ENCODE measurements at regions not wholly inside any gene's neighbourhood (a gene's known extent, or its start where the extent isn't known, plus 50 kb on each side); places are given as distances from the start of the nearest gene placed in this dataset.

GRCh38 chr18:39805218-39805617 lies 2149.8 kb upstream of the PIK3C3 start:
- H3K36me3 ChIP-seq (ENCODE audit: insufficient read depth, low read length) = no peaks in the 10 kb centered on the region
- peaks cover 11% of the 10 kb centered on the region; the same call in 1 of the 2 replicates for H3K9me3 ChIP-seq (ENCODE audit: low read length)
- H3K4me3 ChIP-seq (ENCODE audit: low read depth, low read length, poor library complexity, severe bottlenecking) = no peak overlapping the region
- H2AFZ ChIP-seq (ENCODE audit: low read length) = no peak overlapping the region
- no peaks in the 10 kb centered on the region for H3K4me1 ChIP-seq (ENCODE audit: insufficient read depth, low read length, severe bottlenecking)
- no peaks in the 10 kb centered on the region for H3K79me2 ChIP-seq (ENCODE audit: insufficient read depth, low read length)
- no peak overlapping the region for H3K9ac ChIP-seq (ENCODE audit: low read length)
- H3K27ac ChIP-seq (ENCODE audit: low read depth, low read length, poor library complexity, severe bottlenecking) = no peak overlapping the region
- no peaks in the 10 kb centered on the region for H3K9me2 ChIP-seq (ENCODE audit: low read depth, low read length)
- TF ChIP-seq CTCF (IDR thresholded peaks at IDR 0.05; ENCODE audit: low read length) (no peak), EZH2 (IDR thresholded peaks at IDR 0.05; ENCODE audit: borderline replicate concordance, low read length) (no peak)
- H4K20me1 ChIP-seq (ENCODE audit: insufficient read depth, low read length) = no peaks in the 10 kb centered on the region
- peaks cover 7% of the 10 kb centered on the region; the same call in 1 of the 2 replicates for H3F3A ChIP-seq (ENCODE audit: insufficient read depth, low read length)
- H3K27me3 ChIP-seq (ENCODE audit: insufficient read depth, low read length) = no peaks in the 10 kb centered on the region
- no peak overlapping the region for H3K4me2 ChIP-seq (ENCODE audit: low read length)

GRCh38 chr18:39802648-39803229 lies 2152.3 kb upstream of the PIK3C3 start:
- TF ChIP-seq CTCF (IDR thresholded peaks at IDR 0.05; ENCODE audit: low read length) (no peak), EZH2 (IDR thresholded peaks at IDR 0.05; ENCODE audit: borderline replicate concordance, low read length) (no peak)
- no peak overlapping the region for H3K4me3 ChIP-seq (ENCODE audit: low read depth, low read length, poor library complexity, severe bottlenecking)

GRCh38 chr18:39801848-39802247 lies 2153.2 kb upstream of the PIK3C3 start:
- Histone ChIP-seq H3K9me2 (ENCODE audit: low read depth, low read length) (no peaks in the 10 kb centered on the region), H3K4me3 (ENCODE audit: low read depth, low read length, poor library complexity, severe bottlenecking) (no peak overlapping the region), H3K36me3 (ENCODE audit: insufficient read depth, low read length) (no peaks in the 10 kb centered on the region), H2AFZ (ENCODE audit: low read length) (no peak overlapping the region), H3K9me3 (ENCODE audit: low read length) (peaks cover 11% of the 10 kb centered on the region; the same call in 1 of the 2 replicates), H3K27ac (ENCODE audit: low read depth, low read length, poor library complexity, severe bottlenecking) (no peak overlapping the region), H3K9ac (ENCODE audit: low read length) (no peak overlapping the region), H3K79me2 (ENCODE audit: insufficient read depth, low read length) (no peaks in the 10 kb centered on the region), H3K27me3 (ENCODE audit: insufficient read depth, low read length) (no peaks in the 10 kb centered on the region), H3K4me2 (ENCODE audit: low read length) (no peak overlapping the region), H3F3A (ENCODE audit: insufficient read depth, low read length) (peaks cover 7% of the 10 kb centered on the region; the same call in 1 of the 2 replicates), H3K4me1 (ENCODE audit: insufficient read depth, low read length, severe bottlenecking) (no peaks in the 10 kb centered on the region), H4K20me1 (ENCODE audit: insufficient read depth, low read length) (no peaks in the 10 kb centered on the region)
- TF ChIP-seq CTCF (IDR thresholded peaks at IDR 0.05; ENCODE audit: low read length) (no peak), EZH2 (IDR thresholded peaks at IDR 0.05; ENCODE audit: borderline replicate concordance, low read length) (no peak)

More at GRCh38 chr18:39802648-39803229, 2152.3 kb upstream of the PIK3C3 start:
- no peaks in the 10 kb centered on the region for H4K20me1 ChIP-seq (ENCODE audit: insufficient read depth, low read length)
- H3K4me1 ChIP-seq (ENCODE audit: insufficient read depth, low read length, severe bottlenecking) = no peaks in the 10 kb centered on the region
- no peak overlapping the region for H3K9ac ChIP-seq (ENCODE audit: low read length)
- no peaks in the 10 kb centered on the region for H3K79me2 ChIP-seq (ENCODE audit: insufficient read depth, low read length)
- H3K27me3 ChIP-seq (ENCODE audit: insufficient read depth, low read length) = no peaks in the 10 kb centered on the region
- peaks cover 7% of the 10 kb centered on the region; the same call in 1 of the 2 replicates for H3F3A ChIP-seq (ENCODE audit: insufficient read depth, low read length)
- no peaks in the 10 kb centered on the region for H3K36me3 ChIP-seq (ENCODE audit: insufficient read depth, low read length)
- H3K9me2 ChIP-seq (ENCODE audit: low read depth, low read length) = no peaks in the 10 kb centered on the region
- H3K9me3 ChIP-seq (ENCODE audit: low read length) = peaks cover 11% of the 10 kb centered on the region; the same call in 1 of the 2 replicates
- H2AFZ ChIP-seq (ENCODE audit: low read length) = no peak overlapping the region
- H3K4me2 ChIP-seq (ENCODE audit: low read length) = no peak overlapping the region
- H3K27ac ChIP-seq (ENCODE audit: low read depth, low read length, poor library complexity, severe bottlenecking) = no peak overlapping the region
